HK-2 (cell line): ENCODE measurements at regions not wholly inside any gene's neighbourhood (a gene's known extent, or its start where the extent isn't known, plus 50 kb on each side); places are given as distances from the start of the nearest gene placed in this dataset.
"Not testable (repeated sequence)": the region's sequence is repeated elsewhere in the genome, so short reads cannot be mapped to it uniquely, and the experiment has no call there.

Experiments used
- DNase-seq: peaks from one replicate; pipeline ENCODE4 v3.0.0-alpha.2; 2018; ENCODE audit not compliant: unreplicated experiment

GRCh38 chr4:133324491-133324890, 175.4 kb downstream of the PCDH10 start:
- DNase-seq, result no peak

- DNase-seq, result no peak
These were observed 174.6 kb downstream of the PCDH10 start for GRCh38 chr4:133323670-133324069.

- no peak for DNase-seq
These were observed 171.6 kb downstream of the PCDH10 start for GRCh38 chr4:133320576-133321170.

GRCh38 chr4:133316909-133317308, 167.8 kb downstream of the PCDH10 start:
- no peak for DNase-seq

GRCh38 chr4:133314991-133315390, 165.9 kb downstream of the PCDH10 start:
- DNase-seq, result no peak

- no peak for DNase-seq
These were observed 138.3 kb downstream of the PCDH10 start for GRCh38 chr4:133287396-133287795.

- no peak for DNase-seq
These were observed 129.5 kb downstream of the PCDH10 start for GRCh38 chr4:133278591-133278990.

- DNase-seq, result not testable (repeated sequence)
These were observed 128.8 kb downstream of the PCDH10 start for GRCh38 chr4:133277940-133278339.

- no peak for DNase-seq
These were observed 126.2 kb downstream of the PCDH10 start for GRCh38 chr4:133275246-133275645.

GRCh38 chr4:133273401-133273800, 124.3 kb downstream of the PCDH10 start:
- DNase-seq, result no peak

- no peak for DNase-seq
These were observed 121.0 kb downstream of the PCDH10 start for GRCh38 chr4:133270021-133270570.

GRCh38 chr4:133268205-133268604, 119.1 kb downstream of the PCDH10 start:
- DNase-seq, result no peak

- DNase-seq, result not testable (repeated sequence)
These were observed 118.4 kb downstream of the PCDH10 start for GRCh38 chr4:133267506-133267905.

- not testable (repeated sequence) for DNase-seq
These were observed 117.9 kb downstream of the PCDH10 start for GRCh38 chr4:133266966-133267365.

- not testable (repeated sequence) for DNase-seq
These were observed 115.2 kb downstream of the PCDH10 start for GRCh38 chr4:133264251-133264650.

- no peak for DNase-seq
These were observed 114.0 kb downstream of the PCDH10 start for GRCh38 chr4:133263104-133263503.

GRCh38 chr4:133247861-133248260, 98.8 kb downstream of the PCDH10 start:
- no peak for DNase-seq

- DNase-seq, result no peak
These were observed 96.1 kb downstream of the PCDH10 start for GRCh38 chr4:133245226-133245625.
